Fibroblast of skin of back (primary cell): ENCODE measurements at regions not wholly inside any gene's neighbourhood (a gene's known extent, or its start where the extent isn't known, plus 50 kb on each side); places are given as distances from the start of the nearest gene placed in this dataset.

Experiments used
- DNase-seq: peaks from one replicate; pipeline ENCODE4 v3.0.0-alpha.2; 2013

GRCh38 chr11:91742155-91742554, 482.5 kb upstream of the FAT3 start:
- no peak for DNase-seq

GRCh38 chr11:91731051-91731450, 493.6 kb upstream of the FAT3 start:
- DNase-seq: no peak

GRCh38 chr11:91730620-91731019, 494.0 kb upstream of the FAT3 start:
- DNase-seq: no peak

GRCh38 chr11:91730057-91730456, 494.6 kb upstream of the FAT3 start:
- DNase-seq: no peak

- DNase-seq: no peak
Observed at GRCh38 chr11:91717169-91717568, 507.4 kb upstream of the FAT3 start.

GRCh38 chr11:91707652-91708482, 516.8 kb upstream of the FAT3 start:
- DNase-seq: no peak

- no peak for DNase-seq
Observed at GRCh38 chr11:91703042-91703441, 521.6 kb upstream of the FAT3 start.

GRCh38 chr11:91700854-91701253, 523.8 kb upstream of the FAT3 start:
- DNase-seq: no peak

GRCh38 chr11:91698845-91699244, 525.8 kb upstream of the FAT3 start:
- no peak for DNase-seq

- DNase-seq: no peak
Observed at GRCh38 chr11:91694331-91694730, 530.3 kb upstream of the FAT3 start.

- no peak for DNase-seq
Observed at GRCh38 chr11:91691872-91692271, 532.7 kb upstream of the FAT3 start.

- DNase-seq: no peak
Observed at GRCh38 chr11:91688672-91689071, 535.9 kb upstream of the FAT3 start.

GRCh38 chr11:91686700-91687099, 537.9 kb upstream of the FAT3 start:
- DNase-seq: no peak

GRCh38 chr11:91686281-91686680, 538.3 kb upstream of the FAT3 start:
- no peak for DNase-seq

GRCh38 chr11:91673705-91674104, 550.9 kb upstream of the FAT3 start:
- no peak for DNase-seq

GRCh38 chr11:91664521-91664920, 560.1 kb upstream of the FAT3 start:
- DNase-seq: no peak

GRCh38 chr11:91660036-91660435, 564.6 kb upstream of the FAT3 start:
- DNase-seq: no peak

- no peak for DNase-seq
Observed at GRCh38 chr11:91654686-91655085, 569.9 kb upstream of the FAT3 start.

GRCh38 chr11:91653079-91653754, 571.4 kb upstream of the FAT3 start:
- no peak for DNase-seq

- DNase-seq: no peak
Observed at GRCh38 chr11:91650802-91651201, 573.8 kb upstream of the FAT3 start.

- no peak for DNase-seq
Observed at GRCh38 chr11:91641153-91641552, 583.5 kb upstream of the FAT3 start.

GRCh38 chr11:91639359-91639758, 585.3 kb upstream of the FAT3 start:
- no peak for DNase-seq

GRCh38 chr11:91630916-91631673, 593.5 kb upstream of the FAT3 start:
- no peak for DNase-seq
